ENCODE measurements at regions not wholly inside any gene's neighbourhood (a gene's known extent, or its start where the extent isn't known, plus 50 kb on each side); places are given as distances from the start of the nearest gene placed in this dataset.

GRCh38 chr5:23071682-23072081, 218.5 kb upstream of the CDH12 start:
- DNase-seq (ENCODE audit: low spot score) = no peak

- DNase-seq (ENCODE audit: low spot score) = no peak
Measured at GRCh38 chr5:23064710-23065109, 211.6 kb upstream of the CDH12 start.

GRCh38 chr5:23053846-23054245, 200.7 kb upstream of the CDH12 start:
- no peak for DNase-seq (ENCODE audit: low spot score)

GRCh38 chr5:23042226-23042625, 189.1 kb upstream of the CDH12 start:
- DNase-seq (ENCODE audit: low spot score) = no peak

GRCh38 chr5:23035555-23036090, 182.5 kb upstream of the CDH12 start:
- no peak for DNase-seq (ENCODE audit: low spot score)

GRCh38 chr5:23033864-23034263, 180.7 kb upstream of the CDH12 start:
- DNase-seq (ENCODE audit: low spot score) = no peak

GRCh38 chr5:23029290-23029689, 176.1 kb upstream of the CDH12 start:
- DNase-seq (ENCODE audit: low spot score) = no peak

- DNase-seq (ENCODE audit: low spot score) = no peak
Measured at GRCh38 chr5:23028445-23029021, 175.4 kb upstream of the CDH12 start.

GRCh38 chr5:23027830-23028229, 174.7 kb upstream of the CDH12 start:
- DNase-seq (ENCODE audit: low spot score) = no peak

GRCh38 chr5:23027331-23027730, 174.2 kb upstream of the CDH12 start:
- DNase-seq (ENCODE audit: low spot score) = no peak

- no peak for DNase-seq (ENCODE audit: low spot score)
Measured at GRCh38 chr5:23026252-23027170, 173.4 kb upstream of the CDH12 start.

GRCh38 chr5:23025629-23026233, 172.6 kb upstream of the CDH12 start:
- DNase-seq (ENCODE audit: low spot score) = no peak

GRCh38 chr5:23024470-23024869, 171.3 kb upstream of the CDH12 start:
- no peak for DNase-seq (ENCODE audit: low spot score)

GRCh38 chr5:23014825-23015224, 161.7 kb upstream of the CDH12 start:
- no peak for DNase-seq (ENCODE audit: low spot score)

- no peak for DNase-seq (ENCODE audit: low spot score)
Measured at GRCh38 chr5:23014266-23014665, 161.1 kb upstream of the CDH12 start.

- no peak for DNase-seq (ENCODE audit: low spot score)
Measured at GRCh38 chr5:23013395-23013998, 160.4 kb upstream of the CDH12 start.

GRCh38 chr5:23012842-23013241, 159.7 kb upstream of the CDH12 start:
- no peak for DNase-seq (ENCODE audit: low spot score)

- no peak for DNase-seq (ENCODE audit: low spot score)
Measured at GRCh38 chr5:23007762-23008161, 154.6 kb upstream of the CDH12 start.

GRCh38 chr5:23007236-23007635, 154.1 kb upstream of the CDH12 start:
- DNase-seq (ENCODE audit: low spot score) = no peak

- no peak for DNase-seq (ENCODE audit: low spot score)
Measured at GRCh38 chr5:23001120-23001519, 148.0 kb upstream of the CDH12 start.

GRCh38 chr5:22998774-22999173, 145.6 kb upstream of the CDH12 start:
- DNase-seq (ENCODE audit: low spot score) = no peak

GRCh38 chr5:22998362-22998761, 145.2 kb upstream of the CDH12 start:
- no peak for DNase-seq (ENCODE audit: low spot score)

- DNase-seq (ENCODE audit: low spot score) = no peak
Measured at GRCh38 chr5:22988937-22989336, 135.8 kb upstream of the CDH12 start.
